ENCODE measurements at regions not wholly inside any gene's neighbourhood (a gene's known extent, or its start where the extent isn't known, plus 50 kb on each side); places are given as distances from the start of the nearest gene placed in this dataset.

DNA sequence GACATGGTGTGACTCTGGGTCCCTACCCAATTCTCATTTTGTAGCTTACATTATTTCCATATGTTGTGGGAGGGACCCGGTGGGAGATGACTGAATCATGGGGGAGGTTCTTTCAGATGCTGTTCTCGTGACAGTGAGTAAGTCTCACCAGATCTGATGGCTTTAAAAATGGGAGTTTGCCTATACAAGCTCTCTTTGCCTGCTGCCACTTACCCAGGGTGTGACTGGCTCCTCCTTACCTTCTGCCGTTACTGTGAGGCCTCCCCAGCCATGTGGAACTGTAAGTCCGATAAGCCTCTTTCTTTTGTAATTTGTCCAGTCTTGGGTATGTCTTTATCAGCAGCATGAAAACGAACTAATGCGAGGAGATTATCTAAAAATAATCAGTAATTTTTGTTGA, 1683.2 kb upstream of the SLC39A10 start:
- no peak for DNase-seq (ENCODE audit: low read depth)

GRCh38 chr2:193966590-193966989, 1690.4 kb upstream of the SLC39A10 start:
- peak; percentile 87 for DNase-seq (ENCODE audit: low read depth)

DNA sequence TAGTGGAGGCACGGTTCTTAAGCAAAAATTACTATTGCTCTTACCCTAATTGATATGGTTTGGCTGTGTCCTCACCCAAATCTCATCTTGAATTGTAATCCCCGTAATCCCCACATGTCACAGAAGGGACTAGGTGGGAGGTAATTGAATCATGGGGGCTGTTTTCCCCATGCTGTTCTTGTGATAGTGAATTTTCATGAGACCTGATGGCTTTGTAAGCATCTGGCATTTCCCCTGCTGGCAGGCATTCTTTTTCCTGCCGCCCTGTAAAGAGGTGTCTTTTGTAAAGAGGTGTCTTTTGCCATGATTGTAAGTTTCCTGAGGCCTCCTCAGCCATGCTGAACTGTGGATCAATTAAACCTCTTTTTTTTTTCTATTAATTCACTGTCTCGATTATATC, 1691.8 kb upstream of the SLC39A10 start:
- DNase-seq (ENCODE audit: low read depth), result no peak

DNA sequence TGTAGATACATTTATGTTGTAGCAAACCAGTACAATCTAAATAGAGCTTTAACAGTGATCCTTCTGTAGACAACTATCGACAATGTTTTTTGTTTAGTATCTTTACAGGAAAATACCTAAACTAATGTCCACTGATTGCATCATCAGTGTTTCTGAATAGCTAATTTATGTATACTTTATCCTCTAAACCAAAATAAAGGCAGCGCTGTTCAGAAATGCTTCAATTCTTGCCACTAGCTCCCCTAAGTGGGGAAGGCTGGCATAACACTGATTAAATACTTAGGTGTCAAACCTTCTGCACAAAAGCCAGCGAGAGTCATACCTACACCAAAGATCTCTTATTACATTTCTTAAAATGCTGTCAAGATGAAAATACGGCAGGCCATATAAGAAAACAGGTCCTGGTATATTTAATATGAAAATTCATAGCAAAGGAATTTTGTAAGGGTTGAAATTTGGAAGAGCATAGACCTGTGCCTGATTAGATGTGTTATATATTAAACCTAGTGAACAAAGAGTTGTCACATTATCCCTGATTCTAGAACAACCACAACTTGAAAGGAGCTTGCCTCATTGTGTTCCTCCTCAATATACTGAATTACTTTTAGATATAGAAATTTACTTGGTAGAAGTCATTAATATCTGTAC, 1693.4 kb upstream of the SLC39A10 start:
- DNase-seq (ENCODE audit: low read depth), result peak; percentile 74

DNA sequence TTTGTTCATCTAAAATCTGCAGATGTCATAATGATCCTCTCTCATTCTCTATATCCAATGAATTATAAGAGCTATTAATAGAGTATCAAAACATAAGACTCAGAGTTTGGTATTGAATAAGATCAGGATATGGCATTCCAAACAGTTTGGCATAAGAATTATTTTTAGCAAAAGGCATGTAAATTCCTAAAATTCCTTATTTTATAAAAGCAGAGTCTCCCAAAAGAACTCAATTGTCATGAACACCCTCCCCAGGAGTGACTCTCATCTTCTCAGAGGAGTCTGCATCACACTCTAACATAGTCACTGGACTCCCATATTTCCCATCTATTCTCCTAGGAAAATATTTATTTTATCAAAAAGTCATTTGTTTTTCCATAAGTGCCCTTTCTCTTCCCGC, 1710.2 kb upstream of the SLC39A10 start:
- no peak for DNase-seq (ENCODE audit: low read depth)

GRCh38 chr2:193943406-193943960, 1713.5 kb upstream of the SLC39A10 start:
- no peak for DNase-seq (ENCODE audit: low read depth)

- DNase-seq (ENCODE audit: low read depth), result no peak
These were observed 1721.9 kb upstream of the SLC39A10 start for GRCh38 chr2:193935114-193935513.

GRCh38 chr2:193929131-193929530, 1727.9 kb upstream of the SLC39A10 start:
- DNase-seq (ENCODE audit: low read depth), result no peak

GRCh38 chr2:193907561-193907960, 1712.8 kb upstream of the TMEFF2 start:
- no peak for DNase-seq (ENCODE audit: low read depth)

- DNase-seq (ENCODE audit: low read depth), result no peak
These were observed 1705.6 kb upstream of the TMEFF2 start for GRCh38 chr2:193900292-193900691.

- DNase-seq (ENCODE audit: low read depth), result no peak
These were observed 1700.5 kb upstream of the TMEFF2 start for GRCh38 chr2:193895226-193895625.

- DNase-seq (ENCODE audit: low read depth), result no peak
These were observed 1699.3 kb upstream of the TMEFF2 start for GRCh38 chr2:193894081-193894480.

DNA sequence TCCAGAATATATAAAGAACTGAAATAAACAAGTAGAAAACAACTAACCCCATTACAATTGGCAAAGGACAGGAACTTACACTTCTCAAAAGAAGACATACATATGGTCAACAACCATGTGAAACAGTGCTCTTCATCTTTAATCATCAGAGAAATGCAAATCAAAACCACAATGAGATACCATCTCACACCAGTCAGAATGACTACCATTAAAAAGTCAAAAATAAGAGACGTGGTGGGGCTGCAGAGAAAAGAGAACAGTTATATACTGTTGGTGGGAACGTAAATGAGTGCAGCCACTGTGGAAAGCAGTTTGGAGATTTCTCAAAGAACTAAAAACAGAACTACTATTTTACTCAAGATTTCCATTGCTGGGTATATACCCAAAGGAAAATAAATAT, 1696.3 kb upstream of the TMEFF2 start:
- no peak for DNase-seq (ENCODE audit: low read depth)

DNA sequence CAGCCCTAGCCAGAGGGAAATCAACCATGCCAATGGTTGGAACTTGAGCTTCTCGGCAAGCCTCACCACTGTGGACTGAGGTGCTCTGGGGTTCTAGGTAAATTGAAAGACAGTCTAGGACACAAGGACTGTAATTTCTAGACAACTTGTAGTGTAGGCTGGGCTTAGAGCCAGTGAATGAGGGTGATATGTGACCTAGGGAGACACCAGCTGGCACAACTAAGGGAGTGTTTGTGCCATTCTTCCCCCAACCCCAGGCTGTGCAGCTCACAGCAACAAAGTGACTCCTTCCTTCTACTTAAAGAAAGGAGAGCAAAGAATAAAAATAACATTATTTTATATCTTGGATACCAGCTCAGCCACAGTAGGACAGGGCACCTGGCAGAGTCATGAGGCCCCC, 1690.7 kb upstream of the TMEFF2 start:
- DNase-seq (ENCODE audit: low read depth), result no peak

- DNase-seq (ENCODE audit: low read depth), result no peak
These were observed 1689.1 kb upstream of the TMEFF2 start for GRCh38 chr2:193883820-193884219.

GRCh38 chr2:193876980-193877379, 1682.2 kb upstream of the TMEFF2 start:
- no peak for DNase-seq (ENCODE audit: low read depth)

DNA sequence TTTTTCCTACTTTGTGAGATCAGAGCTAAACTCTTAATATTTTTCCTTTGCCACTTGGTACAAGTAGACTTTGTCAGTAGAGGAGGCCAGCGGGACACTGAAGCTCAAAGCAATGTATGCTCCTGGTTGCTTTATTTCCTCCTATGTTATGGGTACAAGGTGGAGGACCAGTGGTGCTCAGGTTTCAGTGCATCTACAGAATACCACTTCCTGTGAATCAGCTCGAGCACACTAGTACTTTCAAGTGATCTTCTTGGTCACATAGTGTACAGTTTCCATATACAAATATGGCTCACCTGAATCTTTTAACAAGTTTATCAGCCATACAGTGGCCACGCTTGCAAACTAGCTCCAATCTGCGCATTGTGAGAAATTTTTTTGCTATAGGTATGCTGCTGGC, 1674.8 kb upstream of the TMEFF2 start:
- no peak for DNase-seq (ENCODE audit: low read depth)

DNA sequence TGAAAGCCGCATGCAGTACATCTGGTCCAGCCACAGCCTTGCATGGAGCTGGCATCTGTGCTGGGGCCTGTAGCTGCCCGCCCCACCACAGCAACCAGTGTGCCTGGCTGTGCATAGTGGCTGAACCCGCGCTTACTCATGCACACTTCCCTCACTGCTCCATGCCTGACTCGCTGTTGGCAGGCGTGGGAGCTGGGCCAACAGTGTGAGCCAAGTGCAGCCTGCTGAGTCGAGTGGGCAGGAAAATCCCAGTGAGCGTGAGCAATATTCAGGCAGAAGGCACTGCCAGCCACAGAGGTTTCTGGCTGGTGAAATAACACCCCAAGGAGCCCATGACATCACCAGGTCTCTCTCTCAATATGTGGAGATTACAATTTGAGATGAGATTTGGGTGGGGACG, 1674.1 kb upstream of the TMEFF2 start:
- DNase-seq (ENCODE audit: low read depth), result no peak

GRCh38 chr2:193868132-193868531, 1673.4 kb upstream of the TMEFF2 start:
- DNase-seq (ENCODE audit: low read depth), result no peak

DNA sequence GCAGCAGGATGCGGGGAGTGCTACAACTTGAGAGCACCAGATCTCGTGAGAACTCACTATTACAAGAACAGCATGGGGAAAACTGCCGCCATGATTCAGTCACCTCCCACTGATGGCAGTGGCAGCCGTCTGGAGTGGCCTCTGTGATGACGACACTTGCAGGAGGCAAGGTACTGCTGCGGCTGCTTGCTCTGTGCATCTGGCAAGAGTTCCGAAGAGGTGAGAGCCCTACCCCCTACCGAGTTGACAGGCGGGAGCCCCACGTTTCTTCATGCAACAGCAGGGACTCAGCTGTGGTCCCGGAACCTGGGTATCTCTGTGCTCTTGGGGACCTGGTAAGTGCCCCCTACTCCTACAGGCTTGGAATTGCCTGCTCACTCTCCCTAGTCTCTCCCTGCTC, 1672.7 kb upstream of the TMEFF2 start:
- DNase-seq (ENCODE audit: low read depth), result no peak

DNA sequence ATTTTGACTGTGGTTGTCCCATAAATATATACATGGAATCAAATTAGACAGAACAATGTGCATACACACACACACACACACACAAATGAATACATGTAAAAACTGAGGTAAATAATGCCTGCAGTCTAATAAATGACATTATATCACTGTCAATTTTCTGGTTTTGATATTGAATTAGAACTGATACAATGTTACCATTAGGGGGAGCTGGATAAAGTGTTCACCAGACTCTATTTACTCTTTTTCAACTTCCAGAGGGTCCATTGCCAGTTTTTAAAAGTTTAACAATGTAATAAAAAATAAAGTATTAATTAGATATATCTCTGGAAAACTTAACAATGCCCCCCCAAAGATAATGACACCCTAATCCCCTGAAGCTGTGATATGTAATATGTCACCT, 1666.8 kb upstream of the TMEFF2 start:
- no peak for DNase-seq (ENCODE audit: low read depth)

- DNase-seq (ENCODE audit: low read depth), result no peak
These were observed 1653.3 kb upstream of the TMEFF2 start for GRCh38 chr2:193847991-193848390.

- DNase-seq (ENCODE audit: low read depth), result no peak
These were observed 1652.4 kb upstream of the TMEFF2 start for GRCh38 chr2:193847130-193847529.

DNA sequence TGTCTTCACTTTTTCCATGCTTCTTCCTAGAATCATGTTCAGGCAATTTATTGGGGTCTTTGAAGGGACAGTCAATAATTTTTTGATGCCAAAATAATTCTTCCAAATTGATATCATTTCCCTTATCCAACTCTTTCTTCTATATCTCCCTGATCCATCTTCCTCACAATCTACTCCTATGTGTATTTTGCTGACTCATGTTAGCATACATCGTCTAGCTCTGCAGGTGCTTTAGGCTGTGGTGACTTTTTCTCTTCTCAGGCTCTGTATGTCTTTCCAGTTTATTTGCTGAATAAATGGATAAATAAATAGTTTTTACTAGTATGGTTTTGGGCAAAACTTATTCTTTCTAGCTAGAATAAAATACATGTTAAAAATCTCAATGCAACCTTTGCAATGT, 1650.9 kb upstream of the TMEFF2 start:
- DNase-seq (ENCODE audit: low read depth), result no peak

All from fibroblast of the conjunctiva (primary cell).